ENCODE measurements at regions not wholly inside any gene's neighbourhood (a gene's known extent, or its start where the extent isn't known, plus 50 kb on each side); places are given as distances from the start of the nearest gene placed in this dataset.

- Mint-ChIP-seq H3K27ac (no peak overlapping the region), H3K36me3 (ENCODE audit: low read depth) (no peaks in the 10 kb centered on the region), H3K4me3 (no peak overlapping the region), H3K27me3 (no peaks in the 10 kb centered on the region), H3K4me1 (ENCODE audit: low read depth) (no peaks in the 10 kb centered on the region), H3K9me3 (no peaks in the 10 kb centered on the region)
- no peak for DNase-seq
- TF ChIP-seq CTCF (IDR thresholded peaks at IDR 0.05) = no peak
- intact Hi-C loops (cut with DNase I, micrococcal nuclease) = no loop called here
- Histone ChIP-seq H3K4me1 (ENCODE audit: insufficient read depth, low read length) (no peaks in the 10 kb centered on the region), H3K9me3 (ENCODE audit: control insufficient read depth in 1 of 2, insufficient read depth in 1 of 2, low read length in 2 of 2) (peaks cover 0 to 3% of the 10 kb centered on the region in 2 experiments), H3K27ac (ENCODE audit: low read depth in 1 of 2, low read length in 2 of 2) (no peak overlapping the region), H3K4me3 (ENCODE audit: low read length) (no peak overlapping the region), H3K27me3 (ENCODE audit: control insufficient read depth in 1 of 2, insufficient read depth in 2 of 2, low read length in 2 of 2) (no peaks in the 10 kb centered on the region), H3K36me3 (ENCODE audit: insufficient read depth, low read length) (no peaks in the 10 kb centered on the region)
- no peak for ATAC-seq (ENCODE audit: poor library complexity)
- CTCF ChIA-PET = interaction anchor here (0.9 kb wide), 1 partner anchor 9 kb away, joined by 3 read pairs; no protein-coding TSS in a partner anchor
- POLR2A ChIA-PET = no interaction called here
These were observed 129.9 kb upstream of the RGMB start for GRCh38 chr5:98643569-98643968.

GRCh38 chr5:98651715-98652114 is 121.7 kb upstream of the RGMB start:
- Histone ChIP-seq H3K27me3 (ENCODE audit: control insufficient read depth in 1 of 2, insufficient read depth in 2 of 2, low read length in 2 of 2) (no peaks in the 10 kb centered on the region), H3K36me3 (ENCODE audit: insufficient read depth, low read length) (no peaks in the 10 kb centered on the region), H3K4me3 (ENCODE audit: low read length) (no peak overlapping the region), H3K27ac (ENCODE audit: low read depth in 1 of 2, low read length in 2 of 2) (no peak overlapping the region), H3K4me1 (ENCODE audit: insufficient read depth, low read length) (no peaks in the 10 kb centered on the region), H3K9me3 (ENCODE audit: control insufficient read depth in 1 of 2, insufficient read depth in 1 of 2, low read length in 2 of 2) (no peaks in the 10 kb centered on the region)
- intact Hi-C loops (cut with DNase I, micrococcal nuclease) = no loop called here
- ChIA-PET POLR2A (no interaction called here), CTCF (interaction anchor here (0.7 kb wide), 3 partner anchors 409 to 1465 kb away, joined by 3 to 4 read pairs (median 4); no protein-coding TSS in a partner anchor)
- no peak overlapping the region for H3K27ac Mint-ChIP-seq
- no peak for ATAC-seq (ENCODE audit: poor library complexity)
- H3K4me1 Mint-ChIP-seq (ENCODE audit: low read depth) = no peaks in the 10 kb centered on the region
- H3K9me3 Mint-ChIP-seq = no peaks in the 10 kb centered on the region
- DNase-seq = no peak
- no peak overlapping the region for H3K4me3 Mint-ChIP-seq
- H3K27me3 Mint-ChIP-seq = no peaks in the 10 kb centered on the region
- H3K36me3 Mint-ChIP-seq (ENCODE audit: low read depth) = no peaks in the 10 kb centered on the region
- TF ChIP-seq CTCF (IDR thresholded peaks at IDR 0.05) = no peak

GRCh38 chr5:98656125-98656795 is 117.2 kb upstream of the RGMB start:
- Mint-ChIP-seq H3K4me1 (ENCODE audit: low read depth) (no peaks in the 10 kb centered on the region), H3K27ac (no peak overlapping the region), H3K4me3 (no peak overlapping the region), H3K36me3 (ENCODE audit: low read depth) (no peaks in the 10 kb centered on the region), H3K9me3 (no peaks in the 10 kb centered on the region), H3K27me3 (no peaks in the 10 kb centered on the region)
- intact Hi-C loops (cut with DNase I, micrococcal nuclease) = no loop called here
- ATAC-seq (ENCODE audit: poor library complexity) (no peak), DNase-seq (no peak)
- ChIA-PET CTCF (interaction anchor here (1.2 kb wide), 1 partner anchor 11 kb away, joined by 3 read pairs; no protein-coding TSS in a partner anchor), POLR2A (no interaction called here)
- TF ChIP-seq CTCF (IDR thresholded peaks at IDR 0.05) = no peak
- Histone ChIP-seq H3K36me3 (ENCODE audit: insufficient read depth, low read length) (no peaks in the 10 kb centered on the region), H3K27ac (ENCODE audit: low read depth in 1 of 2, low read length in 2 of 2) (no peak overlapping the region), H3K4me3 (ENCODE audit: low read length) (no peak overlapping the region), H3K9me3 (ENCODE audit: control insufficient read depth in 1 of 2, insufficient read depth in 1 of 2, low read length in 2 of 2) (no peaks in the 10 kb centered on the region), H3K27me3 (ENCODE audit: control insufficient read depth in 1 of 2, insufficient read depth in 2 of 2, low read length in 2 of 2) (no peaks in the 10 kb centered on the region), H3K4me1 (ENCODE audit: insufficient read depth, low read length) (no peaks in the 10 kb centered on the region)
